ENCODE measurements at regions not wholly inside any gene's neighbourhood (a gene's known extent, or its start where the extent isn't known, plus 50 kb on each side); places are given as distances from the start of the nearest gene placed in this dataset.
"Not testable (repeated sequence)": the region's sequence is repeated elsewhere in the genome, so short reads cannot be mapped to it uniquely, and the experiment has no call there.

GRCh38 chr18:14336017-14336416 lies 203.8 kb upstream of the ZNF519 start:
- DNase-seq (ENCODE audit: low read depth) = not testable (repeated sequence)

- DNase-seq (ENCODE audit: low read depth) = not testable (repeated sequence)
Measured at GRCh38 chr18:14321217-14321616, 189.0 kb upstream of the ZNF519 start.

- not testable (repeated sequence) for DNase-seq (ENCODE audit: low read depth)
Measured at GRCh38 chr18:14301255-14301654, 169.0 kb upstream of the ZNF519 start.

DNA sequence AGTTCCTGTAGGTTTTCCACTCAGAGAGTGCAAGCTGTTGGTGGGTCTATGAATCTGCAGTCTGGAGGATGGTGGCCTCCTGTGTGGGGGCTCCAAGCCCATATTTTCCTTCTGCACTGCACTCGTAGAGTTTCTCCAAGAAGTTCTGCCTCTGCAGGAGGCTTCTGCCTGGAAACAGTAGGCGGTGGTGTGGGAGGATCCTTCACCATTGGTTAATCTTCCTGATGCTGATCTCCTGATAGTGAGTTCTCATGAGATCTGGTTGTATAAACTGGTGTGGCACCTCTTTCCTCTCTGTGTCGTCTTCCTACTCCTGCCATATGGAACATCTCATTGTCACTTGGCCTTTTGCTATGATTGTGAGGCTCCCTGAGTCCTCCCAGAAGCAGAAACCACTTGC lies 162.8 kb upstream of the ZNF519 start:
- not testable (repeated sequence) for DNase-seq (ENCODE audit: low read depth)

DNA sequence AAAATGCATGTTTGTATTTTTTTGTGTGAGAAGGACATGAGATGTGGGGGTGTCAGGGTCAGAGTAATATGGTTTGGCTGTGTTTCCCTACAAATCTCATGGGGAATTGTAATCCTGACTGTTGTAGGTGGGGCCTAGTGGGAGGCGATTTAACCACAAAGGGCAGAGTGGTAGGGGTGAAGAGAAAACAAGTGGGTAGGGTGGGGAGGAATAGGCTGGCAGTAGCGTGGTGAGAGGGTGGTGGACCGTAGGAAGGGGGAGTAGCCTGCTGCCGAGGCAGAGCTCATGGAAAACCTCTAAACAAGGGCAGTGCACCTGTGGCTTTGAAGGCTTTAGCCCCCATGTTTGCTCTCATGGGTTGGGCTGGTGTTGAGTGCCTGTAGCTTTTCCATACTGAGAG lies 152.8 kb upstream of the ZNF519 start:
- no peak for DNase-seq (ENCODE audit: low read depth)

DNA sequence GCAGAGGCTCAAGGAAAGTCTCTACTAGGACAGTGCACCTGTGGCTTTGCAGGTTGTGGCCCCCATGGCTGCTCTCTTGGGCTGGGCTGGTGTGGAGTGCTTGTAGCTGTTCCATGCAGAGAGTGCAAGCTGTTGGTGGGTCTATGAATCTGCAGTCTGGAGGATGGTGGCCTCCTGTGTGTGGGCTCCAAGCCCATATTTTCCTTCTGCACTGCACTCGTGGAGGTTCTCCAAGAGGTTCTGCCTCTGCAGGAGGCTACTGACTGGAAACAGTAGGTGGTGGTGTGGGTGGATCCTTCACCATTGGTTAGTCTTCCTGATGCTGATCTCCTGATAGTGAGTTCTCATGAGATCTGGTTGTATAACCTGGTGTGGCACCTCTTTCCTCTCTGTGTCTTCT lies 143.2 kb upstream of the ZNF519 start:
- not testable (repeated sequence) for DNase-seq (ENCODE audit: low read depth)

- DNase-seq (ENCODE audit: low read depth) = not testable (repeated sequence)
Measured at GRCh38 chr18:14265637-14266410, 133.6 kb upstream of the ZNF519 start.

GRCh38 chr18:14262786-14263185 lies 130.6 kb upstream of the ZNF519 start:
- not testable (repeated sequence) for DNase-seq (ENCODE audit: low read depth)

- DNase-seq (ENCODE audit: low read depth) = not testable (repeated sequence)
Measured at GRCh38 chr18:14250084-14250677, 117.9 kb upstream of the ZNF519 start.

DNA sequence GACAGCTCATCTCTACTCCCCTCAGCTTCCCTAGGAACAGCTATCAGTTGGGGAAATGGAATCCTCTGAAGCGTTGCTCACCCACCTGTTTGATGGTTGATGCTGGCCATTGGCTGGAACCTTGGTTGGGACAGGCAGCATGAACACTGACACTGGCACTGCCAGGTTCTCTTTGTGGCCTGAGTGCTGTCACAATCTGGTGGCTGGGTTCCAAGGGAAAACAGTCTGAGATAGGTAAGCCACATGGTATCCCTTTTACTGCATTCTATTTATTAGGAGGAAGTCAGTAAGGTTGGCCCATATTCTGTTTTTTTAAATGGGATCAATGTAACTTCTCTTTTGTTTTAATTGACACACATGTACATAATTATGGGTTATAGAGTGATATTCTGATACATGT lies 107.0 kb upstream of the ZNF519 start:
- not testable (repeated sequence) for DNase-seq (ENCODE audit: low read depth)

DNA sequence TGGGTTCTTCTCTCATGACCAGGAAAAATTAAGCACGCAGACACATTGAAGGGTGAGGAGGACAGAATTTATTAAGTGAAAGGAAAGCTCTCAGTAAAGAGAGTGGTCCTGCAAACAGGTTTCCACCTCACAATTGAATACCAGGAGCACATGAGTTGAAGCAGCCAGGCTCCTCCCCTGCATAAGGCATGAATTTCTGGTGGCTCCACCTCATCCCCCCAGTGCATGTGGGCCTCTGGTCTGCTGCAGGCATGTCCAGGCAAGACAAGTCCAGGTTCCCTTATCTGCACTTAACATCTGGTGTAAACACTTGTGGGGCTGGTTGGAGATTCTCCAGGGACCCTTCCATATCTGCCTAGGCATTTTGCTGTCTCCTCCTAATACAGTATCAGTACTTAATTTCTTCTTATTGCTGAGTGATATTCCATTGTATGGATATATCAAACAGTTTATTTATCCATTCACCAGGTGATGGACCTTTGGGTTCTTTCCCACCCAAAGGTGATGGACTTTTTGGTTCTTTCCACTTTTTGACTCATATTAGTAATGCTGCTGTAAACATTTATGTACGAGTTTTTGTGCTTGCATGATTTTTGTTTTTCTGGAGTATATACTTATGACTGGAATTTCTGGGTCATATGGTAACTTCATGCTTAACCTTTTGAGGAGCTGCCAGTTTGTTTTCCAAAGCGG lies 104.3 kb upstream of the ZNF519 start:
- DNase-seq (ENCODE audit: low read depth) = not testable (repeated sequence)

DNA sequence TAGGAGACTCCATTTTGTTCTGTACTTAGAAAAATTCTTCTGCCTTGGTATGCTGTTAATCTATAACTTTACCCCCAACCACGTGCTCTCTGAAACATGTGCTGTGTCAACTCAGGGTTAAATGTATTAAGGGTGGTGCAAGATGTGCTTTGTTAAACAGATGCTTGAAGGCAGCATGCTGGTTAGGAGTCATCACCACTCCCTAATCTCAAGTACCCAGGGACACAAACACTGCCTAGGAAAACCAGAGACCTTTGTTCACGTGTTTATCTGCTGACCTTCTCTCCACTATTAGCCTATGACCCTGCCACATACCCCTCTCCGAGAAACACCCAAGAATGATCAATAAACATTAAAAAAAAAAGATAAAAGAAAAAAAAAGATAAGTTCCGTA lies 93.0 kb upstream of the ZNF519 start:
- not testable (repeated sequence) for DNase-seq (ENCODE audit: low read depth)

DNA sequence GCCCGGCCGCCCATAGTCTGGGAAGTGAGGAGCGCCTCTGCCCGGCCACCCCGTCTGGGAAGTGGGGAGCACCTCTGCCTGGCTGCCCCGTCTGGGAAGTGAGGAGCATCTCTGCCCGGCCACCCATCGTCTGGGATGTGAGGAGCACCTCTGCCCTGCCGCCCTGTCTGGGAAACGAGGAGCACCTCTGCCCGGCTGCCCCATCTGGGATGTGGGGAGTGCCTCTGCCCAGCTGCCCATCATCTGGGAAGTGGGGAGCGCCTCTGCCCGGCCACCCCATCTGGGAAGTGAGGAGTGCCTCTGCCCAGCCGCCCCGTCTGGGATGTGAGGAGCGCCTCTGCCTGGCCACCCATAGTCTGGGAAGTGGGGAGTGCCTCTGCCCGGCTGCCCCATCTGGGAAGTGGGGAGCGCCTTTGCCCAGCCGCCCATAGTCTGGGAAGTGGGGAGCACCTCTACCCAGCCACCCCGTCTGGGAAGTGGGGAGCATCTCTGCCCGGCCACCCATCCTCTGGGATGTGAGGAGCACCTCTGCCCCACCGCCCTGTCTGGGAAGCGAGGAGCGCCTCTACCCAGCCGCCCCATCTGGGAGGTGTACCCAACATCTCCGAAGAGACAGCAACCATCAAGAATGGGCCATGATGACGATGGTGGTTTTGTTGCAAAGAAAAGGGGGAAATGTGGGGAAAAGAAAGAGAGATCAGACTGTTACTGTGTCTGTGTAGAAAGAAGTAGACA lies 92.5 kb upstream of the ZNF519 start:
- not testable (repeated sequence) for DNase-seq (ENCODE audit: low read depth)

DNA sequence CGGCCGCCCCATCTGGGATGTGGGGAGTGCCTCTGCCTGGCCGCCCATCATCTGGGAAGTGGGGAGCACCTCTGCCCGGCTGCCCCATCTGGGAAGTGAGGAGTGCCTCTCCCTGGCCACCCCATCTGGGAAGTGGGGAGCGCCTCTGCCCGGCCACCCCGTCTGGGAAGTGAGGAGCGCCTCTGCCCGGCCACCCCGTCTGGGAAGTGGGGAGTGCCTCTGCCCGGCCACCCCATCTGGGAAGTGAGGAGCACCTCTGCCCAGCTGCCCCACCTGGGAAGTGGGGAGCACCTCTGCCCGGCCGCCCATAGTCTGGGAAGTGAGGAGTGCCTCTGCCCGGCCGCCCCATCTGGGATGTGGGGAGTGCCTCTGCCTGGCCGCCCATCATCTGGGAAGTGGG lies 91.7 kb upstream of the ZNF519 start:
- DNase-seq (ENCODE audit: low read depth) = not testable (repeated sequence)

- DNase-seq (ENCODE audit: low read depth) = not testable (repeated sequence)
Measured at GRCh38 chr18:14223231-14223822, 91.1 kb upstream of the ZNF519 start.

DNA sequence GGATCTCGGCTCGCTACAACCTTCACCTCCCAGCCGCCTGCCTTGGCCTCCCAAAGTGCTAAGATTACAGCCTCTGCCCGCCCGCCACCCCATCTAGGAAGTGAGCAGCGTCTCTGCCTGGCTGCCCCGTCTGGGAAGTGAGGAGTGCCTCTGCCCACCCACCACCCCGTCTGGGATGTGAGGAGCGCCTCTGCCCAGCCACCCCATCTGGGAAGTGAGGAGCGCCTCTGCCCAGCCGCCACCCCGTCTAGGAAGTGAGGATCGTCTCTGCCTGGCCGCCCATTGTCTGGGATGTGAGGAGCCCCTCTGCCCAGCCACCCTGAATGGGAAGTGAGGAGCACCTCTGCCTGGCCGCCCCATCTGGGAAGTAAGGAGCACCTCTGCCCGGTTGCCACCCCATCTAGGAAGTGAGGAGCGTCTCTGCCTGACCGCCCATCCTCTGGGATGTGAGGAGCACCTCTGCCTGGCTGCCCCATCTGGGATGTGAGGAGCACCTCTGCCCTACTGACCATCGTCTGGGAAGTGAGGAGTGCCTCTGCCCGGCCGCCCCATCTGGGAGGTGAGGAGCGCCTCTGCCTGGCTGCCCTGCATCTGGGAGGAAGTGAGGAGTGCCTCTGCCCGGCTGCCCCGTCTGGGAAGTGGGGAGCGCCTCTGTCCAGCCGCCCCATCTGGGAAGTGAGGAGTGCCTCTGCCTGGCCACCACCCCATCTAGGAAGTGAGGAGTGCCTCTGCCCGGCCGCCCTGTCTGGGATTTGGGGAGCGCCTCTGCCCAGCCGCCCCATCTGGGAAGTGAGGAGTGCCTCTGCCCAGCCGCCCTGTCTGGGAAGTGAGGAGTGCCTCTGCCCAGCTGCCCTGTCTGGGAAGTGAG lies 90.4 kb upstream of the ZNF519 start:
- DNase-seq (ENCODE audit: low read depth) = not testable (repeated sequence)

DNA sequence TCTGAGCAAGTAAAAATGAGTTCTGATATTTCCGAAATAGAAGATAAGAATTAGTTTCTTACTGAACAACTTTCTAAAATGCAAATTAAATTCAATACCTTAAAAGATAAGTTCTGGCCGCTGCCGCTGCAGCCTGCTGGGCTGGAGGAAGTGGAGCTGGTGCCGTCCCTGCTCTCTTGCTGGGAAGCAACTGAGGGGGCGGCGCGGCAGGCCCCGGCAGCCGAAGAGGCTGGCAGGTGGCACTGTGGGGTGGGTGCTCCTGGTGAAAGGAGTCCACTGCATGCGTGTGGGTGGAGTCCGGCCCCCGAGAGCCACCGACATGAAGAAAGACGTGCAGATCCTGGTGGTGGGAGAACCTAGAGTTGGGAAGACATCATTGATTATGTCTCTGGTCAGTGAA lies 89.5 kb upstream of the ZNF519 start:
- DNase-seq (ENCODE audit: low read depth) = no peak

DNA sequence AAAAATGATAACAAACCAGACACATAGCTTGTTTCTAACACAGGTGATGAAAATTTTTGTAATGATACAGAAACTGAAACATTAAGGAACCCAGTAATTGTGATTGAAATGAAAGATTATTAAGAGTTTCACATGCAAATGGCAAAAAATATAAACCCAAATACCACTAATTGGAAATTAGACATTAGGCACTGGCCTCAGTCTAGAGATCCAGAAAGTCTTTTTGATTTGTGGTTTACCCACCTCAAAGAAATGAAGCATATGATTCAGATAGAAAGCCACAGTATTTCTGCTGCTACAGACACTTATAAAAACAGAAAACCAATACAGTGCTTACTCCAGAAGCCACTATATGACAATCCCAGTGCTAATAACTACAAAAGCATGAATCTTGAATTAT lies 83.7 kb upstream of the ZNF519 start:
- not testable (repeated sequence) for DNase-seq (ENCODE audit: low read depth)

- not testable (repeated sequence) for DNase-seq (ENCODE audit: low read depth)
Measured at GRCh38 chr18:14203424-14203823, 71.2 kb upstream of the ZNF519 start.

DNA sequence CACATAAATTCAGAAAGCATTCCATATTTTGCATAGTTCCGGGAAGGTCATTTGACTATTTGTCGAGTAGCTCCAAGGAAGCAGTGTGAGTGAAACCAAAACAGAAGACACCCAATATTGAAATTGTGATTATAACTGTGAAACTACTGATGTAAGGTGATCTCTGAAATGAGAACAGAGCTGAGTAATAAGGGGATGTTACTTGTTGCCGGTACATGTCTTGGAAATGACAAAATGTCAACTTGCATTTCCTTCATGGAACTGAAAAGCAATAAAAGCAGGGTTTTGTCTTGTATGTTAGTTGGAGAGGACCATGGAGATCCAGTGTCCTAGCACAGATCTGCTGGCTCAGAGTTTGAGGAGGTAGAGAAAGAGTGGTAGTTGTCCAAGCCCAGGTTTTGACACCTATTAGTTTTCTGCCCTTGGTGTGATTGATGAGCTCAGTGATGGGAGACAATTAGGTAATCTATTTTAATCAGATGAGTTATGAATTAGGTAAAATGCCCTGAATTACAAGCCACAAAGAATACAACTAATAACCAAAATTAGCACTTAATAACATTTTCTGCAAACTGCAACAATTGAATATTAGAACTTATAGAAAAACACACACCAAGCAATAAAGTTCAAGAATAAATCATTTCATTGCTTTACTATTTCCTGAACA lies 58.7 kb upstream of the ZNF519 start:
- DNase-seq (ENCODE audit: low read depth) = not testable (repeated sequence)
